Transverse colon (tissue), 4 donors: ENCODE measurements at regions not wholly inside any gene's neighbourhood (a gene's known extent, or its start where the extent isn't known, plus 50 kb on each side); places are given as distances from the start of the nearest gene placed in this dataset.
"Not testable (repeated sequence)": the region's sequence is repeated elsewhere in the genome, so short reads cannot be mapped to it uniquely, and the experiment has no call there.

ENCODE experiments used
- EP300 ChIP-seq: sonication (generic); formaldehyde crosslinking; IDR thresholded peaks from one replicate; pipeline ENCODE4 v1.6.1; 2017; ENCODE audit warnings: antibody characterized with exemption, low read depth
- POLR2A ChIP-seq: fragments of 450-650 bp; IDR thresholded peaks from one replicate; pipeline ENCODE4 v1.6.1; 2016; ENCODE audit warnings: antibody characterized with exemption, mild to moderate bottlenecking, moderate library complexity
- POLR2AphosphoS5 ChIP-seq, 3 donors: sonication (generic); formaldehyde crosslinking; IDR thresholded peaks; one replicate each; pipeline ENCODE4 v1.6.1; 2016; ENCODE audit warnings: antibody characterized with exemption in 3 of 3
- TF ChIP-seq, protein P1 (sequence below), 5 experiments: fragments of 200-600 bp in 3 of 5; fragments of 450-650 bp in 2 of 5; sonication (generic) in 3 of 5; IDR thresholded peaks; 1 replicate in 2 of 5; 2 replicates in 3 of 5; pipeline ENCODE4 v1.5.1; 2016 to 2017; ENCODE audit warnings: antibody characterized with exemption in 5 of 5, inconsistent platforms in 3 of 5, mild to moderate bottlenecking in 2 of 5, moderate library complexity in 1 of 5

DNA sequence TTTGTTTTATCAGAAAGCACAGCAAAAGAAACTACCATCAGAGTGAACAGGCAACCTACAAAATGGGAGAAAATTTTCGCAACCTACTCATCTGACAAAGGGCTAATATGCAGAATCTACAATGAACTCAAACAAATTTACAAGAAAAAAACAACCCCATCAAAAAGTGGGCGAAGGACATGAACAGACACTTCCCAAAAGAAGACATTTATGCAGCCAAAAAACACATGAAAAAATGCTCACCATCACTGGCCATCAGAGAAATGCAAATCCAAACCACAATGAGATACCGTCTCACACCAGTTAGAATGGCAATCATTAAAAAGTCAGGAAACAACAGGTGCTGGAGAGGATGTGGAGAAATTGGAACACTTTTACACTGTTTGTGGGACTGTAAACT lies 460.4 kb upstream of the MKI67 start:
- TF ChIP-seq, protein P1, sequence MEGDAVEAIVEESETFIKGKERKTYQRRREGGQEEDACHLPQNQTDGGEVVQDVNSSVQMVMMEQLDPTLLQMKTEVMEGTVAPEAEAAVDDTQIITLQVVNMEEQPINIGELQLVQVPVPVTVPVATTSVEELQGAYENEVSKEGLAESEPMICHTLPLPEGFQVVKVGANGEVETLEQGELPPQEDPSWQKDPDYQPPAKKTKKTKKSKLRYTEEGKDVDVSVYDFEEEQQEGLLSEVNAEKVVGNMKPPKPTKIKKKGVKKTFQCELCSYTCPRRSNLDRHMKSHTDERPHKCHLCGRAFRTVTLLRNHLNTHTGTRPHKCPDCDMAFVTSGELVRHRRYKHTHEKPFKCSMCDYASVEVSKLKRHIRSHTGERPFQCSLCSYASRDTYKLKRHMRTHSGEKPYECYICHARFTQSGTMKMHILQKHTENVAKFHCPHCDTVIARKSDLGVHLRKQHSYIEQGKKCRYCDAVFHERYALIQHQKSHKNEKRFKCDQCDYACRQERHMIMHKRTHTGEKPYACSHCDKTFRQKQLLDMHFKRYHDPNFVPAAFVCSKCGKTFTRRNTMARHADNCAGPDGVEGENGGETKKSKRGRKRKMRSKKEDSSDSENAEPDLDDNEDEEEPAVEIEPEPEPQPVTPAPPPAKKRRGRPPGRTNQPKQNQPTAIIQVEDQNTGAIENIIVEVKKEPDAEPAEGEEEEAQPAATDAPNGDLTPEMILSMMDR (IDR thresholded peaks at IDR 0.05) = not testable (repeated sequence)
- not testable (repeated sequence) for TF ChIP-seq POLR2A; POLR2AphosphoS5 (IDR thresholded peaks at IDR 0.05); EP300
